Urinary bladder (tissue), 3 donors: ENCODE measurements at regions not wholly inside any gene's neighbourhood (a gene's known extent, or its start where the extent isn't known, plus 50 kb on each side); places are given as distances from the start of the nearest gene placed in this dataset.
"Not testable (repeated sequence)": the region's sequence is repeated elsewhere in the genome, so short reads cannot be mapped to it uniquely, and the experiment has no call there.

Experiments used
- DNase-seq: peaks from one replicate; pipeline ENCODE4 v3.0.0-alpha.2; 2015; ENCODE audit errors: extremely low spot score
- H3K27ac ChIP-seq: one replicate; pipeline ENCODE4 v1.5.1; 2013; ENCODE audit warnings: low read depth, mild to moderate bottlenecking, moderate library complexity
- H3K36me3 ChIP-seq: one replicate; pipeline ENCODE4 v1.6.1; 2013; ENCODE audit warnings: mild to moderate bottlenecking, moderate library complexity; ENCODE audit not compliant: insufficient read depth
- H3K4me1 ChIP-seq: one replicate; pipeline ENCODE4 v1.6.1; 2013; ENCODE audit warnings: mild to moderate bottlenecking, moderate library complexity; ENCODE audit not compliant: insufficient read depth
- H3K4me3 ChIP-seq: one replicate; pipeline ENCODE4 v1.5.1; 2013; ENCODE audit warnings: low read depth, low read length
- WGBS: extraction: QIAGEN DNeasy Blood & Tissue Kit; methylation state at CpG from one replicate; pipeline ENCODE4 v1.1.7; 2013; 5-methylcytosine and 5-hydroxymethylcytosine counted together
- donor health status: healthy with polysubstance abuse.
- donor health status: healthy.

DNA sequence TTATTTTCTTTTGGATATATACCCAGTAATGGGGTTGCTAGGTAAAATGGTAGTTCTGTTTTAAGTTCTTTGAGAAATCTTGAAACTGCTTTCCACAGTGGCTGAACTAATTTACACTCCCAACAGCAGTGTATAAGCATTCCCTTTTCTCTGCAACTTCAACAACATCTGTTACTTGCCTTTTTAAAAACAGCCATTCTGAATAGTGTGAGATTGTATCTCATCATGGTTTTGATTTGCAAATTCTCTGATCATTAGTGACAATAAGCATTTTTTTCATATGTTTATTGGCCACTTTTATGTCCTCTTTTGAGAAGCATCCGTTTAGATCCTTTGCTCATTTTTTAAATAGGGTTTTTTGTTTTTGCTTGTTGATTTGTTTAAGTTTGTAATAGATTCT is 291.3 kb upstream of the COL3A1 start:
- no peaks in the 10 kb centered on the region for H3K36me3 ChIP-seq
- 52% methylated on average over 1 of the region's 1 CpG for WGBS
- no peak overlapping the region for H3K27ac ChIP-seq
- H3K4me3 ChIP-seq: no peak overlapping the region
- H3K4me1 ChIP-seq: no peaks in the 10 kb centered on the region
- DNase-seq: no peak

GRCh38 chr2:188684795-188685194 is 289.4 kb upstream of the COL3A1 start:
- H3K4me3 ChIP-seq: no peak overlapping the region
- H3K36me3 ChIP-seq: no peaks in the 10 kb centered on the region
- H3K27ac ChIP-seq: no peak overlapping the region
- DNase-seq: no peak
- H3K4me1 ChIP-seq: no peaks in the 10 kb centered on the region
- 90% methylated on average over 3 of the region's 3 CpGs for WGBS

- no peak overlapping the region for H3K27ac ChIP-seq
- WGBS: 90% methylated on average over 4 of the region's 4 CpGs
- no peak for DNase-seq
- no peak overlapping the region for H3K4me3 ChIP-seq
- H3K36me3 ChIP-seq: no peaks in the 10 kb centered on the region
- H3K4me1 ChIP-seq: no peaks in the 10 kb centered on the region
Measured at GRCh38 chr2:188693111-188693510, 281.1 kb upstream of the COL3A1 start.

- H3K36me3 ChIP-seq: no peaks in the 10 kb centered on the region
- H3K27ac ChIP-seq: no peak overlapping the region
- H3K4me3 ChIP-seq: no peak overlapping the region
- no peak for DNase-seq
- 88% methylated on average over 2 of the region's 2 CpGs for WGBS
- H3K4me1 ChIP-seq: no peaks in the 10 kb centered on the region
Measured at GRCh38 chr2:188693771-188694170, 280.4 kb upstream of the COL3A1 start.

GRCh38 chr2:188695953-188696352 is 278.2 kb upstream of the COL3A1 start:
- no peak overlapping the region for H3K27ac ChIP-seq
- no peaks in the 10 kb centered on the region for H3K36me3 ChIP-seq
- no peaks in the 10 kb centered on the region for H3K4me1 ChIP-seq
- WGBS: 23% methylated on average over 3 of the region's 3 CpGs
- H3K4me3 ChIP-seq: no peak overlapping the region
- no peak for DNase-seq

GRCh38 chr2:188698151-188698550 is 276.0 kb upstream of the COL3A1 start:
- not testable (repeated sequence) for H3K4me1 ChIP-seq, H3K27ac ChIP-seq, H3K4me3 ChIP-seq, H3K36me3 ChIP-seq, DNase-seq
- 97% methylated on average over 1 of the region's 1 CpG for WGBS

DNA sequence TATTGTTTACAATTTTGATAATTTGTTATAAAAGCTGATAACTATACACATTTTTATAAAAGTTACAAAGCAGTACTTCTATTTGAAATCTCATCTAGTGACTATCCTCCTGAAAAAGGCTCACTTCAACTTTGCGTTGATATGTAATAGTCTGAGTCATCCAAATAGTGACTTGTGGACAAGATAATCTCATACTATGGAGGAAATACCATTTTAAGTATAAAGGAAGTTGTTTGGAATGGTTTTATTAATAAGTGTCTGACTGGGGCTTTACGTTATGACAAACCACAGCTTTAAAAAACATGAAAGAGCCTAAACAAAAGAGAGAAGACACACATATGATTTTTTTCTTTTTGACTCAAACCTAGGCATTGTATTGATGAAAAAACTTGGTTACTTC is 272.3 kb upstream of the COL3A1 start:
- H3K4me3 ChIP-seq: no peak overlapping the region
- WGBS: 41% methylated on average over 2 of the region's 2 CpGs

DNA sequence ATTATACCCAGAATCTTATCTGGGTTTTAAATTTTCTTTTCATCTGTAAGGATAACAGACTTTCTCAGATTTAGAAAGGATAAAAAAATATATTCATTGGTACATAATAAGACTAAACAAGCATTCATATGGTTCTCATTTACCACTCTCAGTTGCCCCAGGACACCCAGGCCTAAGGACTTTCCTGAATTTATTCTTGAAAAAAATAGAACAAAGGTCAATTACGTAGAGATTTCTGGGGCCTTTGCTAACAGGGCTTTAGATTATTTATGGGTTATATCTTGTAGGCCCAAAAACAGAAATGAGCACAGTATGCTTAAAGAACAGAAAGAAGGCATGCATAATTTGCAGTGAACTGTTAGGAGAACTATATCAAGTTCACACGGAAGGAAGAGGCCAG is 269.0 kb upstream of the COL3A1 start:
- 48% methylated on average over 2 of the region's 2 CpGs for WGBS
- H3K4me3 ChIP-seq: no peak overlapping the region
- no peak for DNase-seq
- no peaks in the 10 kb centered on the region for H3K36me3 ChIP-seq
- H3K4me1 ChIP-seq: no peaks in the 10 kb centered on the region
- H3K27ac ChIP-seq: no peak overlapping the region

More for the DNA sequence above, 272.3 kb upstream of the COL3A1 start:
- DNase-seq: no peak
- Histone ChIP-seq H3K27ac (no peak overlapping the region), H3K36me3 (no peaks in the 10 kb centered on the region), H3K4me1 (no peaks in the 10 kb centered on the region)

- H3K36me3 ChIP-seq: no peaks in the 10 kb centered on the region
- no peak overlapping the region for H3K27ac ChIP-seq
- WGBS: 89% methylated on average over 1 of the region's 1 CpG
- no peak for DNase-seq
- H3K4me3 ChIP-seq: no peak overlapping the region
- no peaks in the 10 kb centered on the region for H3K4me1 ChIP-seq
Measured at GRCh38 chr2:188713961-188714360, 260.2 kb upstream of the COL3A1 start.

GRCh38 chr2:188720811-188721605 is 253.2 kb upstream of the COL3A1 start:
- Histone ChIP-seq H3K4me1 (no peaks in the 10 kb centered on the region), H3K27ac (no peak overlapping the region), H3K36me3 (no peaks in the 10 kb centered on the region), H3K4me3 (no peak overlapping the region)
- WGBS: 51% methylated on average over 2 of the region's 2 CpGs
- DNase-seq: no peak

DNA sequence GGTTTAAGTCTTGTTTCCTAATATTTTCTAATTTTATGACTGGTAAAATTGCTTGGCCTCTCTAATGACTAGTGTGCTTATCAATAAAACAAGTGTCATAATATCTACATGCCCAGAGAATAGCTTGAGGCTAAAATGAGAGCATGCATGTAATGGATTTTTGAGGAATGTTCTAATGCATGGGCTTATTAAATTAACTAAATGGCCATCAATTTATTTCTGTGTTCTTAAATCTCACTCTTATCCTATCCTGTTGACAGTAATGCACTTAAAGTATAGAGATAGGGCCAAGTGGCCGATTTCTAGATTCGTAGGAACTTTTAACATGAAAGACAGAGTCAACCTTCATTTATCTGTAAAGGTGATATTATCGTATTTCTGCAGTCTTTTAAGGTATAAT is 252.4 kb upstream of the COL3A1 start:
- no peak for DNase-seq
- 76% methylated on average over 3 of the region's 3 CpGs for WGBS
- Histone ChIP-seq H3K36me3 (no peaks in the 10 kb centered on the region), H3K4me3 (no peak overlapping the region), H3K4me1 (no peaks in the 10 kb centered on the region), H3K27ac (no peak overlapping the region)

DNA sequence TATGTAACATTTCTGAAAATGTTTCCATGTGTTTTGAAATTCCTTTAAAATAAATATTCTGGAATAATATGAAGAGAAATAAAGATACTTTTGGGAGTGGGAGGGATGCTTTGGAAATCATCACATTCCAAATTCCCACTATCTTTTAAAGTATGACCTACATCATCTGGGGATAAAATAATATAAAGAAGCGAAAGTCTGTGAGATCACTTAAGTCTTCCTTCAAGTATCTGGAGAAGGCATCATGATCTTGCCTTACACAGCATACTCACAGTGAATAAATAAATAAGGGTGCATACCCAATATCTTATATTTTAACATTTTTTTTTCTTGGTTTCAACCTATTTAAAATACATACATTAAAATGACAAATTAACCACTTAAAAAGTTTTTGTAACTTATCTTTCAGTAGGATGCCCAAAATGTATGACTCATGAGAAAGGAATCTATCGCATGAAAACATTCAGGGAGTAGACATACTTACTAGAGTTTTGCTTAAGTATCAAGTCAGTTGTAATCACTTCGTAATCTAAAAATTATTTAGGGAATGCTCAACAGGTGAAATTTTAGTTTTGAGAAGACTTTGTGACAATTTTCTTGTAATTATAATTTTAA is 248.3 kb upstream of the COL3A1 start:
- WGBS: 59% methylated on average over 3 of the region's 3 CpGs
- no peak overlapping the region for H3K4me3 ChIP-seq
- no peak for DNase-seq
- no peak overlapping the region for H3K27ac ChIP-seq
- H3K36me3 ChIP-seq: no peaks in the 10 kb centered on the region
- no peaks in the 10 kb centered on the region for H3K4me1 ChIP-seq

GRCh38 chr2:188726626-188727247 is 247.4 kb upstream of the COL3A1 start:
- Histone ChIP-seq H3K27ac (no peak overlapping the region), H3K36me3 (no peaks in the 10 kb centered on the region), H3K4me1 (no peaks in the 10 kb centered on the region), H3K4me3 (no peak overlapping the region)
- 75% methylated on average over 3 of the region's 3 CpGs for WGBS
- no peak for DNase-seq

DNA sequence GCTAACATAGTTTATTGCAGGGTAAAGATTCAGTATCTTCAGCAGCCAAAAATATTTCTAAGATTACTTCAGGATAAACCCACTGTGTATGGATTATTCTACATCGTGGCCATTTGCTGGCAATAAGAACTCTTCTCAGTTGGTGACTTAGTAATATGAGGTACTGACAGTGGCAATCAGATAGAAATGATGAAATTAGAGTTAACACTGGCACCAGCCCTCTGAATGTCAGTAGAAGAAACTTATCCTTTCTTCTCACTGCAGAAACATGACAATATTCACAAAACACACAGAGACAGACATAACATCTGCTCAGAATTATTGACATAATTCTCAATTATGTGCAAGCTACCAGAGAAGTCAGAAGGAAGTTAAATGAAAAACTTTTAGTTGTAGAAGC is 246.3 kb upstream of the COL3A1 start:
- no peak overlapping the region for H3K27ac ChIP-seq
- H3K4me3 ChIP-seq: no peak overlapping the region
- no peaks in the 10 kb centered on the region for H3K36me3 ChIP-seq
- DNase-seq: no peak
- H3K4me1 ChIP-seq: no peaks in the 10 kb centered on the region
- 18% methylated on average over 1 of the region's 1 CpG for WGBS
